ENCODE measurements at regions not wholly inside any gene's neighbourhood (a gene's known extent, or its start where the extent isn't known, plus 50 kb on each side); places are given as distances from the start of the nearest gene placed in this dataset.

- Histone ChIP-seq H3K27ac (ENCODE audit: low read depth, low read length) (no peak overlapping the region), H3K4ac (replicated peaks; ENCODE audit: insufficient read length, low read depth, low read length) (no peak overlapping the region), H3K18ac (ENCODE audit: extremely low read depth, low read length) (no peak overlapping the region), H3K36me3 (ENCODE audit: control insufficient read depth in 2 of 4, insufficient read depth in 4 of 4, low read length in 3 of 4) (no peaks in the 10 kb centered on the region), H2BK15ac (ENCODE audit: low read length) (no peak overlapping the region), H2BK120ac (replicated peaks; ENCODE audit: low read depth, low read length) (no peak overlapping the region), H3K56ac (replicated peaks; ENCODE audit: insufficient read length, low read depth, low read length) (no peak overlapping the region), H3K27me3 (replicated peaks in 1 of 4; ENCODE audit: control insufficient read depth in 3 of 4, extremely low read depth in 1 of 4, insufficient read depth in 3 of 4, low read length in 3 of 4) (no peaks in the 10 kb centered on the region), H2AFZ (ENCODE audit: low read length) (no peak overlapping the region), H3K4me1 (replicated peaks in 1 of 4; ENCODE audit: control insufficient read depth in 3 of 4, insufficient read depth in 4 of 4, low read length in 3 of 4) (no peaks in the 10 kb centered on the region), H4K8ac (ENCODE audit: extremely low read depth, insufficient read depth, low read length) (no peak overlapping the region; the same call in 1 of the 2 replicates), H3K9ac (replicated peaks in 1 of 4; ENCODE audit: extremely low read depth in 1 of 4, low read depth in 3 of 4, low read length in 3 of 4) (no peak overlapping the region), H3K9me3 (ENCODE audit: insufficient read depth in 2 of 2, low read depth in 1 of 2, low read length in 1 of 2) (no peaks in the 10 kb centered on the region), H4K20me1 (replicated peaks in 1 of 2; ENCODE audit: control insufficient read depth in 1 of 2, insufficient read depth in 2 of 2, low read length in 2 of 2) (no peaks in the 10 kb centered on the region), H4K91ac (replicated peaks; ENCODE audit: insufficient read length, low read length) (no peak overlapping the region), H3K79me1 (ENCODE audit: low read depth, low read length) (no peaks in the 10 kb centered on the region), H4K5ac (ENCODE audit: insufficient read length, low read depth, low read length) (no peak overlapping the region), H3K23me2 (ENCODE audit: low read depth, low read length) (no peaks in the 10 kb centered on the region), H2BK20ac (ENCODE audit: low read length) (no peak overlapping the region), H3K14ac (ENCODE audit: insufficient read length) (no peak overlapping the region), H2AK5ac (ENCODE audit: low read depth, low read length) (no peak overlapping the region), H2BK5ac (ENCODE audit: low read depth, low read length) (no peak overlapping the region), H3K4me3 (ENCODE audit: extremely low read depth in 1 of 4, insufficient read depth in 2 of 4, low read depth in 3 of 4, low read length in 4 of 4) (no peak overlapping the region), H2BK12ac (ENCODE audit: low read depth, low read length) (no peak overlapping the region), H3K23ac (ENCODE audit: insufficient read length) (no peak overlapping the region), H3K4me2 (ENCODE audit: insufficient read depth in 1 of 2, low read depth in 2 of 2, low read length in 2 of 2) (no peak overlapping the region), H3K79me2 (ENCODE audit: control insufficient read depth in 1 of 2, insufficient read depth in 2 of 2, low read length in 2 of 2) (no peaks in the 10 kb centered on the region)
- FAIRE-seq = no peak
- 95% methylated on average over 3 of the region's 3 CpGs; no CpG with 5 or more reads in 1 of the 2 experiments for WGBS, 2 experiments (ENCODE audit: extremely low coverage in 1 of 2, insufficient coverage in 1 of 2, insufficient read length in 1 of 2, insufficient replicate concordance in 2 of 2, low coverage in 1 of 2, low lambda C conversion rate in 2 of 2, missing lambda C conversion rate in 1 of 2)
- ChIA-PET CTCF (ENCODE audit: partially characterized antibody) (interaction anchor here (1.2 to 1.4 kb wide), 2 partner anchors 12 to 27 kb away, joined by 3 to 4 read pairs; no protein-coding TSS in a partner anchor), POLR2A (ENCODE audit: partially characterized antibody) (no interaction called here)
- DNase-seq (ENCODE audit: low read depth in 1 of 2, low spot score in 2 of 2) = no peak
- no peak for TF ChIP-seq MAX (IDR thresholded peaks at IDR 0.05)
Measured at GRCh38 chr3:67831262-67831661, 176.8 kb upstream of the SUCLG2 start.
